SU-DHL-6 (cell line): ENCODE measurements at regions not wholly inside any gene's neighbourhood (a gene's known extent, or its start where the extent isn't known, plus 50 kb on each side); places are given as distances from the start of the nearest gene placed in this dataset.

ENCODE experiments used
- CTCF ChIP-seq: fragments of 200-600 bp; sonication (generic); IDR thresholded peaks from one replicate; pipeline ENCODE4 v1.5.1; 2017; ENCODE audit warnings: antibody characterized with exemption, mild to moderate bottlenecking, low read length, moderate library complexity; ENCODE audit not compliant: insufficient read depth, poor library complexity, severe bottlenecking
- EZH2phosphoT487 ChIP-seq: fragments of 200-600 bp; sonication (generic), shearing (Covaris generic); conservative IDR thresholded peaks from 2 replicates; pipeline ENCODE4 v1.6.1; 2018; ENCODE audit warnings: mild to moderate bottlenecking, antibody characterized with exemption, low read length, moderate library complexity, mixed read lengths

DNA sequence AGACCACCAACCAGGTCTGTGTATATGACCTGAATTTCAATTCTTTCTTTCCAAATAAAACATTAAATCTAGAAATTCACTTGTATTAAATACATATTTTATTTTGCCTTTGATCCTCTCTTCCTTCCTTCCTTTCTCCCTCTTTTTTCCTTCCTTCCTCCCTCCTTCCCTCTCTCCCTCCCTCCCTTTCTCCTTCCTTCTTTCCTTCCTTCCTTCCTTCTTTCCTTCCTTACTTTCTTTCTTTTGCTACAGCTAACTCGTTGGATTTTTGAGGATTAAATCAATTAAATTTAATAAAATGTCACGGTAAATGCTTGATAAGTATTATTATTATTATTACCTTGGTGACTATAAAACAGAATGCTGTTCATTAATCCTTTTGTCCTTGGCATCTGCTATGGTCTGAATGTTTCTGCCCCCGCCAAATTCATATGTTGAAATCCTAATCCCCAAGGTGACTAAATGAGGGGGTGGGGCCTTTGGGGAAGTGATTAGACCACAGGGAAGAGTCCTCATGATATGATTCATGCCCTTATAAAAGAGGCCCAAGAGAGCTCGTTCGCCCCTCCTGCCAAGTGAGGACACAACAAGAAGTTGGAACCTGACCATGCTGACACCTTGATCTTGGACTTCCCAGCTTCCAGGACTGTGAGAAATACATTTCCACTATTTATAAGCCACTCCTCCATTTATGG is 67.6 kb upstream of the BTBD3 start:
- TF ChIP-seq CTCF (no peak), EZH2phosphoT487 (no peak)
